IPS-18a (cell line): ENCODE measurements at regions not wholly inside any gene's neighbourhood (a gene's known extent, or its start where the extent isn't known, plus 50 kb on each side); places are given as distances from the start of the nearest gene placed in this dataset.

Experiments used
- H3K27ac ChIP-seq: one replicate; pipeline ENCODE4 v1.5.1; 2013; ENCODE audit warnings: low read length
- H3K27me3 ChIP-seq: one replicate; pipeline ENCODE4 v1.6.1; 2013; ENCODE audit warnings: mild to moderate bottlenecking, low read length; ENCODE audit not compliant: control insufficient read depth, insufficient read depth
- H3K36me3 ChIP-seq: one replicate; pipeline ENCODE4 v1.6.1; 2013; ENCODE audit warnings: low read depth, low read length; ENCODE audit not compliant: control insufficient read depth
- H3K4me1 ChIP-seq: one replicate; pipeline ENCODE4 v1.6.1; 2013; ENCODE audit warnings: low read depth, low read length; ENCODE audit not compliant: control insufficient read depth
- H3K4me3 ChIP-seq: one replicate; pipeline ENCODE4 v1.5.1; 2013; ENCODE audit warnings: low read length
- H3K9ac ChIP-seq: one replicate; pipeline ENCODE4 v1.6.1; 2013; ENCODE audit warnings: mild to moderate bottlenecking, low read length, moderate library complexity
- H3K9me3 ChIP-seq: one replicate; pipeline ENCODE4 v1.6.1; 2013; ENCODE audit warnings: low read depth, low read length; ENCODE audit not compliant: control insufficient read depth

DNA sequence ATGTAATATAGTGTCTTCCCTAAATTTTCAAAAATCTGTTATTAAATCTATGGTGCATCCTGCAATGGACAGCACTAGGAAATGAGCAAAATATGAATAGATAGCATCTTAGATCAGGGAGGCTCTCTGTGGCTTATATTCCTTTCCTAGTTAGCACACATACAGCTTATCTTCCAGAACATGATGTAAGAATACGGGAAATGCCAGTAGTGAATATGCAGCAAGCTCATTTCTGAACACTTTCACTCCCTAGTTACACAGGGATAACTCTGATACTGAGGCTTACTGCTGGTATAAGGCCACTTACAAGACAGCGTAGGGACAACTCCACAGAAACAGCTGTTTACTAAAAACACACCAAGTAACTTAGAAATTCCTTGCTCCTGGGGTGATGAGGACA lies 297.3 kb upstream of the SMARCA2 start:
- no peaks in the 10 kb centered on the region for H3K9me3 ChIP-seq
- no peak overlapping the region for H3K9ac ChIP-seq
- peaks cover 7% of the 10 kb centered on the region for H3K4me1 ChIP-seq
- H3K27me3 ChIP-seq = no peaks in the 10 kb centered on the region
- no peaks in the 10 kb centered on the region for H3K36me3 ChIP-seq
- H3K27ac ChIP-seq = no peak overlapping the region
- no peak overlapping the region for H3K4me3 ChIP-seq

DNA sequence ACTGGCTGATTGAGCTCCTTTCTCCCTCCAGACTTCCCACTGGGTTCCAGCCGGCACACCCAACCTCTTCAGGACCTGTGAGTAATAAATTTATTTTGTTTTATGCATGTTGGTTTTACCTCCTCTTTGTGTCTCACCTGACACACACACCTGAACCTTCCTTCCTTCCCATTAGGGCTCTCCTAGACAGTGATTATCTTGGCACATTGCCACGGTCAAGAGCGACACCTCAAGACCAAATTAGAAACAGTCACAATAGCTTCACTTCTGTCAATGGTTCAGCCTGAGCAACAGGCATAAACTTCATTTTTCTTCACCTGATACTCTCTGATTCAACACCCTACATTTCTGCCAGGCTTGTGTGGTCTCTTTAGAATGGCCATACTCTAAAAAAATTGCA lies 296.3 kb upstream of the SMARCA2 start:
- Histone ChIP-seq H3K4me3 (no peak overlapping the region), H3K36me3 (no peaks in the 10 kb centered on the region), H3K27ac (no peak overlapping the region), H3K9ac (no peak overlapping the region), H3K9me3 (no peaks in the 10 kb centered on the region), H3K4me1 (peaks cover 7% of the 10 kb centered on the region), H3K27me3 (no peaks in the 10 kb centered on the region)

GRCh38 chr9:1721196-1721595 lies 294.0 kb upstream of the SMARCA2 start:
- H3K9ac ChIP-seq = no peak overlapping the region
- no peak overlapping the region for H3K27ac ChIP-seq
- H3K27me3 ChIP-seq = no peaks in the 10 kb centered on the region
- H3K36me3 ChIP-seq = no peaks in the 10 kb centered on the region
- H3K4me3 ChIP-seq = no peak overlapping the region
- H3K4me1 ChIP-seq = peaks cover 7% of the 10 kb centered on the region
- no peaks in the 10 kb centered on the region for H3K9me3 ChIP-seq

- Histone ChIP-seq H3K27me3 (no peaks in the 10 kb centered on the region), H3K4me1 (peaks cover 7% of the 10 kb centered on the region), H3K4me3 (no peak overlapping the region), H3K36me3 (no peaks in the 10 kb centered on the region), H3K9me3 (no peaks in the 10 kb centered on the region), H3K27ac (no peak overlapping the region), H3K9ac (no peak overlapping the region)
Observed at GRCh38 chr9:1722404-1722803, 292.7 kb upstream of the SMARCA2 start.

GRCh38 chr9:1723522-1724015 lies 291.6 kb upstream of the SMARCA2 start:
- H3K27ac ChIP-seq = no peak overlapping the region
- H3K4me1 ChIP-seq = peaks cover 7% of the 10 kb centered on the region
- no peaks in the 10 kb centered on the region for H3K9me3 ChIP-seq
- no peak overlapping the region for H3K4me3 ChIP-seq
- no peak overlapping the region for H3K9ac ChIP-seq
- no peaks in the 10 kb centered on the region for H3K27me3 ChIP-seq
- no peaks in the 10 kb centered on the region for H3K36me3 ChIP-seq

DNA sequence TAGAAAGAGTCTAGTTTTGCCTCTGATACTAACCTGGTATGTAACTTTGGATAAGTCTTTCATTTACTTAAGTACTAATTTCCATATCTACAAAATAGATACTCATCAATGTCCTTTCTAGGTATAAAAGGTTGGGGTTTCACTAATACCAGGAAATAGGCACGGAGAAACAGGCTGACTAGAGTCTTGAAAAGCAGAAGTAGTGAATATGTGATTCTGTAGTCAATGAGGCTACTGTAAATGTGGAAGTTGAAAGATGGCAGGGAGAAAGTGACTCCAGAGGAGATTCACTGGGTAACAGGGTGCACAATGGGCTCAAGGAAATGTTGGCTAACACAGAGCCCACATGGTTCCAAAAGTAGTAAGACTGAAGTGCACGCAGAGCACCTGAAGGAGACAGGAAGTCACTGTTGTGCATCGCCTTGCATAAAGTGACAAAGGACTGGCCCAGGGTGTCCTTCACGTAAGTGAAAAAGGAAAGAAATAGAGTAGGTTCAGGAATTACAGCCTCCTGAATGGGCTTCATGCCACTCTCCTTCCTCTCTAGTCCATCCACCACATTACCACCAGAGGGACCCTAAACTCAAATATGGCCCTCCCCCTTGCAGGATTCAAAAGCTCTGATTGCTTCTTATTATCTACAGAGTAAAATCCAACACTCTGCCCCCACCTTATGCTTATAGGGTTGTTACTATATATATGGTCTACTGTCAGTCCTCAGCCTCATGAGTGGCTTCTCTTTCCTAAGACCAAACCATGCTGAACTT lies 288.0 kb upstream of the SMARCA2 start:
- no peaks in the 10 kb centered on the region for H3K36me3 ChIP-seq

DNA sequence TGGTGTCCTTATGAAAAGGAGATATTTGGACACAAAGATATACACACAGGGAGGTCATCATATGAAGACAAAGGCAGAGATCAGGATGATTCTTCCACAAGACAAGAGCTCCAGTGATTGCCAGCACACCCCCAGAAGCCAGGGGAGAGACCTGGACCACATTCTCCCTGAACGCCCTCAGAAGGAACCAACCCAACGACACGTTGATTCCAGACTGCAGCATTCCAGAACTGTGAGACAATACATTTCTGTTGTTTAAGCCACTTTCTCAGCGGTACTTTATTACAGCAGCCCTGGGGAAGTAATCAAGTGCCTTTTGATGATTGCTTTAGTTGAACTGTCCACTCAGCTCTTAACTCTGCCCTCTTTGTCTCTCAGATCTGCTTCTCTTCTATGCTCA lies 285.5 kb upstream of the SMARCA2 start:
- Histone ChIP-seq H3K27ac (no peak overlapping the region), H3K9me3 (no peaks in the 10 kb centered on the region), H3K4me3 (no peak overlapping the region), H3K9ac (no peak overlapping the region), H3K27me3 (no peaks in the 10 kb centered on the region), H3K4me1 (no peaks in the 10 kb centered on the region), H3K36me3 (no peaks in the 10 kb centered on the region)

More for the DNA sequence above, 288.0 kb upstream of the SMARCA2 start:
- H3K4me3 ChIP-seq = no peak overlapping the region
- H3K9ac ChIP-seq = no peak overlapping the region
- peaks cover 1% of the 10 kb centered on the region for H3K4me1 ChIP-seq
- no peaks in the 10 kb centered on the region for H3K27me3 ChIP-seq
- H3K27ac ChIP-seq = no peak overlapping the region
- H3K9me3 ChIP-seq = no peaks in the 10 kb centered on the region

GRCh38 chr9:1732670-1733069 lies 282.5 kb upstream of the SMARCA2 start:
- Histone ChIP-seq H3K4me1 (no peaks in the 10 kb centered on the region), H3K9ac (no peak overlapping the region), H3K4me3 (no peak overlapping the region), H3K9me3 (no peaks in the 10 kb centered on the region), H3K27ac (no peak overlapping the region), H3K27me3 (no peaks in the 10 kb centered on the region), H3K36me3 (no peaks in the 10 kb centered on the region)

GRCh38 chr9:1738511-1739100 lies 276.5 kb upstream of the SMARCA2 start:
- H3K9me3 ChIP-seq = no peaks in the 10 kb centered on the region
- no peak overlapping the region for H3K4me3 ChIP-seq
- no peaks in the 10 kb centered on the region for H3K4me1 ChIP-seq
- H3K27me3 ChIP-seq = no peaks in the 10 kb centered on the region
- H3K27ac ChIP-seq = no peak overlapping the region
- H3K36me3 ChIP-seq = no peaks in the 10 kb centered on the region
- H3K9ac ChIP-seq = no peak overlapping the region

DNA sequence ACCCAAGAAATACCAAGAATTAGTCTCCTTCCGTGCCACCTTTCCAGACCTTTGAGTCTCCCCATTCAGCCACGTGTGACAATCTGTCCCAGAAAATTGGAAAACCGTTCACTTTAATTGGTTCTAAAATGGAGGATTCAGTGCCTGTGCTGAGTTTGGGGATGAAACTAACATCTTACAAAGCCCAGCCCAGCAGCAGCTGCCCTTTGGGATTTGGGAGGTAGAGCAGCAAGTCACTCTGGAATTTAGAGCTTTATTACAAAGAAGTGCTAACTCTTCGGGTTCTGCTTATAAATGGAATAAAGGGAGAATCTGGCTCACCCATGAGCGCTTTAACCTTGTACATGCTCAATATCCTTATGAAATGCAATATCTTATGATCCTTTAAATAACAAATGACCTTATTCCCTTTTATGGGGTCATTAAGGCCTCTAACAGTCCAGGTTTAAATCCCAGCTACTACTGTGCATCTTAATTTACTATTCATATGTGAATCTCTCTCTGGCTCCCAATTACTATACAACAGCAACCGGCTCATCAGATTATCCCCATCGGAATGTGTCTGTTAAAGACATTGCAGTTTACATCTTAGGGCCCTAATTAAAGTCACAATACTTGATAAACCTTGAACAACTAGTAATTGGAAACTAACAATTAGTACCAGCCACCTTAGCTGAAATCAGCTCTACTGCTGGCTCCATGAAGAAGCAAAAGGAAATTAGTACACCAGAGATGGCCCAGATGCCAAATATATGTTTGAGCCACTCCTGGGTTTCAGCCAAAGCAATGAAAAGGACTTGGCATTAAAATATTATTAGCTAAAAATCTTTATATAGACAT lies 271.8 kb upstream of the SMARCA2 start:
- H3K9me3 ChIP-seq = no peaks in the 10 kb centered on the region
- no peak overlapping the region for H3K4me3 ChIP-seq
- H3K9ac ChIP-seq = no peak overlapping the region
- no peaks in the 10 kb centered on the region for H3K36me3 ChIP-seq
- H3K4me1 ChIP-seq = no peaks in the 10 kb centered on the region
- no peaks in the 10 kb centered on the region for H3K27me3 ChIP-seq
- H3K27ac ChIP-seq = no peak overlapping the region

DNA sequence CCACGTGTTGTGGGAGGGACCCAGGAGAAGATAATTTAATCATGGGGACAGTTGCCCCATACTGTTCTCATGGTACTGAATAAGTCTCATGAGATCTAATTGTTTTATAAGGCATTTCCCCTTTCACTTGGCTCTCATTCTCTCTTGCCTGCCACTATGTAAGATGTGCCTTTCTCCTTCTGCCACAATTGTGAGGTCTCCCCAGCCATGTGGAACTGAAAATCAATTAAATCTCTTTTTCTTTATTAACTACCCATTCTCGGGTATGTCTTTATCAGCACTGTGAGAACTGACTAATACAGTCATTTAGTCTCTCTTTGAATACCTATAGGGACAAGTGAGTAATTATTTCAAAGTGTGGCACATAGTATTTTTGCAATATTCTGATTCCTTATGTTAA lies 269.2 kb upstream of the SMARCA2 start:
- peaks cover 4% of the 10 kb centered on the region for H3K9me3 ChIP-seq
- no peaks in the 10 kb centered on the region for H3K4me1 ChIP-seq
- no peak overlapping the region for H3K9ac ChIP-seq
- no peaks in the 10 kb centered on the region for H3K36me3 ChIP-seq
- H3K27ac ChIP-seq = no peak overlapping the region
- H3K27me3 ChIP-seq = no peaks in the 10 kb centered on the region
- H3K4me3 ChIP-seq = no peak overlapping the region
